Keratinocyte (primary cell): ENCODE measurements at regions not wholly inside any gene's neighbourhood (a gene's known extent, or its start where the extent isn't known, plus 50 kb on each side); places are given as distances from the start of the nearest gene placed in this dataset.

Source experiments
- EZH2 ChIP-seq: IDR thresholded peaks from one replicate; pipeline ENCODE4 v1.6.1; 2012; ENCODE audit warnings: inconsistent platforms, mild to moderate bottlenecking, low read length, moderate library complexity
- TF ChIP-seq, protein P1 (sequence below), 3 experiments: IDR thresholded peaks in 1 of 3; conservative IDR thresholded peaks in 1 of 3; optimal IDR thresholded peaks in 1 of 3; 2 replicates in 2 of 3; 3 replicates in 1 of 3; pipeline versions ENCODE3 to v1.5.1; 2011; ENCODE audit warnings: low read length in 3 of 3, mild to moderate bottlenecking in 3 of 3, moderate library complexity in 2 of 3, control low read depth in 1 of 3, inconsistent platforms in 1 of 3; ENCODE audit not compliant: insufficient read depth in 2 of 3; ENCODE audit errors: extremely low read depth in 1 of 3

- TF ChIP-seq, protein P1, sequence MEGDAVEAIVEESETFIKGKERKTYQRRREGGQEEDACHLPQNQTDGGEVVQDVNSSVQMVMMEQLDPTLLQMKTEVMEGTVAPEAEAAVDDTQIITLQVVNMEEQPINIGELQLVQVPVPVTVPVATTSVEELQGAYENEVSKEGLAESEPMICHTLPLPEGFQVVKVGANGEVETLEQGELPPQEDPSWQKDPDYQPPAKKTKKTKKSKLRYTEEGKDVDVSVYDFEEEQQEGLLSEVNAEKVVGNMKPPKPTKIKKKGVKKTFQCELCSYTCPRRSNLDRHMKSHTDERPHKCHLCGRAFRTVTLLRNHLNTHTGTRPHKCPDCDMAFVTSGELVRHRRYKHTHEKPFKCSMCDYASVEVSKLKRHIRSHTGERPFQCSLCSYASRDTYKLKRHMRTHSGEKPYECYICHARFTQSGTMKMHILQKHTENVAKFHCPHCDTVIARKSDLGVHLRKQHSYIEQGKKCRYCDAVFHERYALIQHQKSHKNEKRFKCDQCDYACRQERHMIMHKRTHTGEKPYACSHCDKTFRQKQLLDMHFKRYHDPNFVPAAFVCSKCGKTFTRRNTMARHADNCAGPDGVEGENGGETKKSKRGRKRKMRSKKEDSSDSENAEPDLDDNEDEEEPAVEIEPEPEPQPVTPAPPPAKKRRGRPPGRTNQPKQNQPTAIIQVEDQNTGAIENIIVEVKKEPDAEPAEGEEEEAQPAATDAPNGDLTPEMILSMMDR (optimal IDR thresholded peaks at IDR 0.05 in 1 of 3, IDR thresholded peaks at IDR 0.05 in 1 of 3, conservative IDR thresholded peaks at IDR 0.05 in 1 of 3; ENCODE audit: extremely low read depth in 1 of 3, insufficient read depth in 2 of 3, low read length in 3 of 3), result no peak
- TF ChIP-seq EZH2, result no peak
These were observed 465.5 kb downstream of the SI start for GRCh38 chr3:164612751-164613150.
